Colonic mucosa (tissue), 4 donors: ENCODE measurements at regions not wholly inside any gene's neighbourhood (a gene's known extent, or its start where the extent isn't known, plus 50 kb on each side); places are given as distances from the start of the nearest gene placed in this dataset.

Experiments
- DNase-seq: peaks from one replicate; pipeline ENCODE4 v3.0.0-alpha.2; 2020
- H3K27ac ChIP-seq: fragments of 200-600 bp; one replicate; pipeline ENCODE4 v1.8.0; 2021
- H3K27me3 ChIP-seq: fragments of 200-600 bp; one replicate; pipeline ENCODE4 v1.8.0; 2021
- H3K36me3 ChIP-seq: fragments of 200-600 bp; one replicate; pipeline ENCODE4 v1.8.0; 2021
- H3K4me1 ChIP-seq: fragments of 200-600 bp; one replicate; pipeline ENCODE4 v1.8.0; 2021; ENCODE audit warnings: mild to moderate bottlenecking
- H3K4me3 ChIP-seq: fragments of 200-600 bp; one replicate; pipeline ENCODE4 v1.8.0; 2021
- H3K9ac ChIP-seq, 2 donors: one replicate each; pipeline ENCODE4 v1.7.0; 2013; ENCODE audit warnings: control low read depth in 2 of 2, low read depth in 2 of 2, low read length in 2 of 2
- H3K9me3 ChIP-seq: fragments of 200-600 bp; one replicate; pipeline ENCODE4 v1.8.0; 2021
- CTCF ChIP-seq: fragments of 200-600 bp; IDR thresholded peaks from one replicate; pipeline ENCODE4 v1.8.0; 2022; ENCODE audit warnings: antibody characterized with exemption, mild to moderate bottlenecking
- intact Hi-C: fragments of 100-400 bp; cut with DNase I; formaldehyde crosslinking; loops from one replicate; pipeline ENCODE4 v1.14.1; 2022
- donor health status: healthy.
- donor health status: DM: no; HTN: no; CAD: no.
- donor health status: DM: no; HTN: no; CAD: no.

GRCh38 chr2:34201099-34201498, 602.0 kb upstream of the FAM98A start:
- TF ChIP-seq CTCF, result no peak
- Histone ChIP-seq H3K9ac (no peak overlapping the region), H3K27me3 (no peaks in the 10 kb centered on the region), H3K9me3 (no peaks in the 10 kb centered on the region), H3K4me1 (no peaks in the 10 kb centered on the region), H3K36me3 (no peaks in the 10 kb centered on the region), H3K4me3 (no peak overlapping the region), H3K27ac (no peak overlapping the region)
- intact Hi-C loops, result no loop called here
- no peak for DNase-seq

- TF ChIP-seq CTCF, result no peak
- H3K9ac ChIP-seq, result no peak overlapping the region
- no peaks in the 10 kb centered on the region for H3K9me3 ChIP-seq
- DNase-seq, result no peak
- H3K4me1 ChIP-seq, result no peaks in the 10 kb centered on the region
- H3K4me3 ChIP-seq, result no peak overlapping the region
- intact Hi-C loops, result no loop called here
- H3K27ac ChIP-seq, result no peak overlapping the region
- no peaks in the 10 kb centered on the region for H3K36me3 ChIP-seq
- no peaks in the 10 kb centered on the region for H3K27me3 ChIP-seq
These were observed 600.9 kb upstream of the FAM98A start for GRCh38 chr2:34199971-34200370.

DNA sequence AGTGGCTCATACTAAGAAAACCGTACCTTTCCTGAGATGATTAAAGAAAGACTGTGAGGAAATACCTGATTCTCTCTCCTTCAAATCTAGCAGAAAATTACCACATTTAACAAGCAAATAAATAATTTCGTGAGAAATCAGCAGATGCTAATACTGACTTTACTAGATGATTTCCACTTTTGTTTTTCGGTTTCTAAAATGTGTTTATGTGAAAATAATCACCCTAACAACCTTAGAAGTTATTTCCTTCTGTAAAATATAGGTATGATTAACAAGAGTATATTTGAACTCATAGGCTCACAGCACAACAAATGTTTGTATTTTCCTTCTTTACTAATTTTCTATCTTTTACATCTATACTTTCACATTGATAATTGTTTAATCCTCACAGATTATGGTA, 594.1 kb upstream of the FAM98A start:
- TF ChIP-seq CTCF, result no peak

DNA sequence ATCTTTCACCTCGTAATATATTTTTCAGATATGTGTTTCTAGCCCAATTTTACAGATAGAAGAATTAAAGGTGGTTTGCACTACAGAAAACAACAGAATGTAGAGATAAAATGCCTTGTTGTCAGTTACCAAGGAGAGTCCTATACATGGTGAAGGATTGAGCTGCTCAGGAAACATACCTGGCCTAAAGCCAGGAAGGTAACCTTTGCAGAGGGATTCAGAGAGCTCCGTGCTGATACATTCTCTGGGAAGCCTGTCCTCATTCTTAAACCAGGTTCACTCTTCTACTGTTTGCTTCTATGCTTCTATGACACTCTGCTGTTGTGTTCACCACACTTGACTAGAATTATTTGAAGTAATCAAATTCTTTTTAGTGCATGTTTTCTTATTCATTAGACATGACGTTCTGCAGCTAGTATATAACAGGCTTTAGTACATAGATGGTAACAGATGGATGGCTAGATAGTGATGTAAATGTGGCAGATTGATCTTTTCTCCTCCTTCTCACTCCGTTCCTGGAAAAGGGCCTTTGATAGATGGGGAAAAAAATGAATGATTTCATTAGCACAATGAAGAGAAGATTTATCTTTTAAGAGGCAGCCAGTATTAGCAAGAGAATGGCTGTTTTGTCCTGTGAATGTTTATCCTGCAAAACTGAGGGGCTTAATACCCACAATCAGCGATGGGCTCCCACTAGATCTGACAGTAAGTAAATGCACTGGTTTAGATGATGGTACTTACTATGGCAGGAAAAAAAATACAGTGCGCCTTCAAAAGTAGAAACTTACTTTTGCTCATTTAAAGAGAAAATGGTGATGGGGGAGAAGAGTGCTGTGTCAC, 589.6 kb upstream of the FAM98A start:
- Histone ChIP-seq H3K27me3 (no peaks in the 10 kb centered on the region), H3K36me3 (no peaks in the 10 kb centered on the region), H3K27ac (no peak overlapping the region), H3K9ac (no peak overlapping the region), H3K4me1 (no peaks in the 10 kb centered on the region), H3K9me3 (no peaks in the 10 kb centered on the region), H3K4me3 (no peak overlapping the region)
- DNase-seq, result no peak
- no peak for TF ChIP-seq CTCF
- intact Hi-C loops, result no loop called here

More for the DNA sequence above, 594.1 kb upstream of the FAM98A start:
- no peak overlapping the region for H3K4me3 ChIP-seq
- H3K4me1 ChIP-seq, result no peaks in the 10 kb centered on the region
- DNase-seq, result no peak
- intact Hi-C loops, result no loop called here
- H3K9ac ChIP-seq, result no peak overlapping the region
- H3K9me3 ChIP-seq, result no peaks in the 10 kb centered on the region
- H3K27me3 ChIP-seq, result no peaks in the 10 kb centered on the region
- no peaks in the 10 kb centered on the region for H3K36me3 ChIP-seq
- H3K27ac ChIP-seq, result no peak overlapping the region

- Histone ChIP-seq H3K4me3 (no peak overlapping the region), H3K9ac (no peak overlapping the region), H3K36me3 (no peaks in the 10 kb centered on the region), H3K4me1 (no peaks in the 10 kb centered on the region), H3K9me3 (no peaks in the 10 kb centered on the region), H3K27me3 (no peaks in the 10 kb centered on the region), H3K27ac (no peak overlapping the region)
- TF ChIP-seq CTCF, result no peak
- no peak for DNase-seq
- intact Hi-C loops, result no loop called here
These were observed 580.4 kb upstream of the FAM98A start for GRCh38 chr2:34179511-34179910.
